ENCODE measurements at regions not wholly inside any gene's neighbourhood (a gene's known extent, or its start where the extent isn't known, plus 50 kb on each side); places are given as distances from the start of the nearest gene placed in this dataset.

GRCh38 chr20:50392138-50392866 is 117.9 kb upstream of the PTPN1 start:
- no peak for DNase-seq (ENCODE audit: low read depth)

- DNase-seq (ENCODE audit: low read depth) = no peak
These were observed 116.9 kb upstream of the PTPN1 start for GRCh38 chr20:50393242-50393641.

DNA sequence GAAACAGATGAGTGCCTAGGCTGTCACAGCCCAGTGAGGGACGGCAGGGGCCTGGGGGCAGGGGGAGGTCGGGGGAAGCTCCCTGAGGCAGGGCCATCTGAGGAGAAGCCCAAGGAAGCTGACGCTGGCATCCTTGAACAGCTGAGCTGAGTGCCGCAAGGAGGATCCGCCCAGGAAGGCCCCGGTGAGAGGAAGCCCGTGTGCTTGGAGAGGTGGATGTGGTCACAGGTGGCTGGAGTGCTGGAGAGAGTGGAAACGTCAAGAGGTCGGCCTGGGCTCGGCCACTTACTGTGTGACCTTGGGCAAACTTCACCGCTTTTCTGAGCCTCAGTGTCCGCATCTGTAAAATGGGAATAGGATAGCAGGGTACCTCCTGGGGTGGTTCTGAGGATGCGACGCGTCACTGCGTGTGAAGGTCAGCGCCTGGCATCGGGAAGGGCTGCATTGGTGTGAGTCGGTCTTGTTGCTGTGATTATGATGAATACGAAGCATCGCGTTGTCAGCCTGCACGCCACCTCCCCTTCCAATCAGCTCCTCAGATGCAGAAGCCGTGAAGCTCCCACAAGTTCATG is 116.1 kb upstream of the PTPN1 start:
- DNase-seq (ENCODE audit: low read depth) = no peak

DNA sequence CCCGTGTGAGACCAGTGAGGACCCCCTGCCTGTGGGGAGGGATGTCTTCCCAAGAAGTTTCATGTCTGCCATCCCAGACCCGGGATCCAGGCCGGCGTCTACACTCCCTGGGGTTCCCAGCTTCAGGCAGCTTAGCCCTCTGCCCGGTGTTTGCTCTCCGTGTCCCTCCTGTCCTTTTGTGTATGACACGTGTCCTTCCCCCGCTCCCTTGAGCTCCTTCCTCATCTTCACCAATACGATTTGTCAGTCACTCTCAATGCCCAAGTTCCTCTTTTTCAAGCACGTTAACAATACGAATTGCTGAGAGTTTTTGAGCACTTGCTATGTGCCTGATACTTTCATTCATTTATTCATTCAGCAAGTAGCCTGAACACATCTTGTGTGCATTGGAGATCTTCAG is 115.6 kb upstream of the PTPN1 start:
- no peak for DNase-seq (ENCODE audit: low read depth)

- no peak for DNase-seq (ENCODE audit: low read depth)
These were observed 114.9 kb upstream of the PTPN1 start for GRCh38 chr20:50395251-50395729.

GRCh38 chr20:50395914-50396488 is 114.2 kb upstream of the PTPN1 start:
- DNase-seq (ENCODE audit: low read depth) = no peak

DNA sequence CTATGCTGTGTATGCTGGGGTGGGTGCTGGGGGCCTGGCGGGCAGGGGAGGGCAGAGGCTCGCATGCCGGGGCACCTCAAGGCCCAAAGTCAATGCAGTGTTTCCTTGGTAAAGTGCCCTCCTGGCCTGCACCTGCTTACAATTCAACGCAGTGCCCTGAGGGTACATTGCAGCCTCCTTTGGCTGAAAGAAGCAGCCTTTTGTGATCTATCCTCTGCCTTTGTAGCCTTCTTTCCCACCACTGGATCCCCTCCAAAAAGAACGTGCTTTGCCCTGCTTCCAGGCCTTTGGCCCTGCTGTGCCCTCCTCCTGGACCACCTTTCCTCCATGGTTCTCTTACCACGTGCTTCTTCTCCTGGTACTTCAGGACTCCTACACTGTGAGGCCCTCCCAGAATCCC is 113.6 kb upstream of the PTPN1 start:
- DNase-seq (ENCODE audit: low read depth) = no peak

- DNase-seq (ENCODE audit: low read depth) = no peak
These were observed 113.1 kb upstream of the PTPN1 start for GRCh38 chr20:50397058-50397457.

DNA sequence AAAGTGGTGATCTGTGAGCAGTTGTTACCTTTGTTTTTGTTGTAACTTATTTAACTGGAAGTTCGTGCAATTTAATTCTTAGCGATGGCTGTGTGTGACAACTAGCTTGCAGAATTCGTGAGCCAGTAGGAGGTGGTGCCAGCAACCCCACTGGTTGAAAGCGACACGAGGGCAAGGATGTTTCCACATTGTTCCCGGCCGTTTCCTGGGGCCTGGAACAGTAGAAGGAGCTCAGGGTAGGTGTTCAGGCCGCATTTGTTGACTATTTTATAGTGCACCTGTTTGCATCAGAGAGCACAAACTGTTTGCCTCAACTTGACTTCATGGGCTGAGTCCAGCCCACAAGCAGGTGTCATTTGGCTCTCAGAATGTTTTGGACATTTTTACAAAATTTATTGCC is 112.1 kb upstream of the PTPN1 start:
- DNase-seq (ENCODE audit: low read depth) = no peak

DNA sequence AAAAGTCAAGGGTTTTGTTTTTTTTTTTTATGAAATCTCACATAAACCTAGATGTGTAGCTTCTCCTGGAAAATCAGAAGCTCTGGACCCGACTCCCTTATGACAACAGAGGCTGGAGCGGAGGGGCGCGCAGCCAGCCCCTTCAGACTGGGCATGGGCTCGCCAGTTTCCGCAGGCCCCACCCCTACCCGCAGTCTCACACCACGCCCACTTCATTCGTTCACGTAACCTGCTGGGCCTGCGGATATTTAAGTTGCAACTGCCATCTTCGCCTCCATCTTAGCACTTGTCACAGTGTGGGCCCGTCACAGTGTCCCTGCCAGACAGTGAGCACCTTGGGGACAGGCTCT is 111.7 kb upstream of the PTPN1 start:
- no peak for DNase-seq (ENCODE audit: low read depth)

- DNase-seq (ENCODE audit: low read depth) = no peak
These were observed 111.2 kb upstream of the PTPN1 start for GRCh38 chr20:50398821-50399554.

DNA sequence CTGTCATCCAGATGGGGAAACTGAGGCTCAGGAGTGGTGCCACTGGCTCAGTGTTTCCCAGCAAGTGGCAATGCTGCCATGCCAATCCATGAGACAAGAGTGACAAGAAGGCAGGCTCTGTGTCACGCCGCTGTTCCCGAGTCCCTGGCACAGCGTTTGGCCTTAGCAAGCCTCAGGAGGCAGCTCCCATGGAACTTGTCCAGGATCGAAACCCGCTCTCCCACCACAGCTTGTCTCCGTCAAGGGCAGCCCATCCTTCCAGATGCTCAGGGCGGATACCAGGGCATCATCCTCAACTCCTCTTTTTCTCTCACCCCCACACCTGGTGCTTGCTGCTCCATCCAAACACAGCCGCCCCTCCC is 110.6 kb upstream of the PTPN1 start:
- no peak for DNase-seq (ENCODE audit: low read depth)

DNA sequence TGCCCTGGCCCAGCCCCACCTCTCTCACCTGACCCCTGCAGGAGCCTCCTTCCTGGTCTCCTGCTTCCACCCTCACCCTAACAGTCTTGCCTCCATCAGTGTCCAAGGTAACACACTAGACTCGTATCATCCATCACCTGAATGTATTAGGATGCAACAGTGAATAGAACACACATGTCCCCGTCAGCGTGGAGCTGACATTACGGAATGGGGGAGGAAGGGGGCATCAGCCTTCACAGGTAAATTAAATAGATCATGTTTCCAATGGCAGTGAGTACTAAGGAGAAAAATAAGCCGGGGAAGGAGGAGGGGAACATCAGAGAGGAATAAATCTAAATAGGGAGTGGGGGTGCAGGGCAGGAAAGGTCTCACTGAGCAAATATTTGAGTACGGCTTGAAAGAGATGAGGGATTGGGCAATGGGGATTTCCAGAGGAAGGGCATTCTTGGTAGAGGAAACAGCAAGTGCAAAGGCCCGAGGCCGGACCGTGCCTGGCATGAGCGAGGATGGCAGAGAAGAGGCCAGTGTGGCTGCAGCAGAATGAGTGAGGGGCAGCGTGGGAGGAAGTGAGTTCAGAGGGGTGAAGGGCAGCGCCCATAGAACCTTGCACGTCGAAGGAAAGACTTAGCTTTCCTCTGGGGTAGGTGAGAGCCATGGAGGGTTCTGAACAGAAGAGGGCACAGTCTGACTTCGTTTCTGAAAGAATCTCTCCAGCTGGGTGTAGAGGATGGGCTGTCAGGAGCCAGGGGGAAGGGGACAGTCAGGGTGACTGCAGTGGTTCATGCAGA is 110.1 kb upstream of the PTPN1 start:
- DNase-seq (ENCODE audit: low read depth) = no peak

DNA sequence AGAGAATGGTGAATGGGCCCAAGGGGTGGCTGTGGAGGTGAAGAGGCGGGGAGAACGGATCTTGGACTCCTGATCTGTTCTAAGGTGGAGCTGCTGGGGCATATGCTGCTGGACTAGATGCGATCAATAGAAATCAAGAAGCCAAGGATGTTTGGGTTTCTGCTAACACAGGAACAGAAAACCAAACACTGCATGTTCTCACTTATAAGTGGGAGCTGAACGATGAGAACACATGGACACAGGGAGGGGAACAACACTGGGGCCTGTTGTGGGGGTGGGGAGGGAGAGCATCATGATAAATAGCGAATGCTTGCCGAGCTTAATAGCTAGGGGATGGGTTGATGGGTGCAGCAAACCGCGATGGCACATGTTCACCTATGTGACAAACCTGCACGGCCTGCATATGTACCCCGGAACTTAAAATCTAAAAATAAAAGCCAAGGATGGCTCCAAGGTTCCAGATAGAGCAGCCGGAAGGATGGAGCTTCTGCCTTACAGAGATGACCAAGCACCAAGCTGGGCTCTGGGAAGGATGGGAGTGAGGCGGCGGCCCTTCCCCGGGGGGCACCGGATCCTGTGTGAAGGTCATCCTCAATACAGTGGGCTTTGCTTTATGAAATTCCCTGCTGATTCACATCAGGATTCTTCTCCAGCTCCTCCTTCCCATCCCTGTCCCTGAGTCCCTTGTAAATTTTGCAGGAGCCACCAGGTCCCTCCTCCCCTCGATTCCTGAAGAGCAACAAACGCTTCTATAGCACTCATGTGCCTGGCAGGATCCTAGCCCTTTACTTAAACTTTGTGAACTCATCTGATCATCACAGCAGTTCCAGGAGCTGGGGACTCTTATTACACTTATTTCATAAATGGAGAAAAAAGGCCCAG is 109.2 kb upstream of the PTPN1 start:
- DNase-seq (ENCODE audit: low read depth) = no peak

DNA sequence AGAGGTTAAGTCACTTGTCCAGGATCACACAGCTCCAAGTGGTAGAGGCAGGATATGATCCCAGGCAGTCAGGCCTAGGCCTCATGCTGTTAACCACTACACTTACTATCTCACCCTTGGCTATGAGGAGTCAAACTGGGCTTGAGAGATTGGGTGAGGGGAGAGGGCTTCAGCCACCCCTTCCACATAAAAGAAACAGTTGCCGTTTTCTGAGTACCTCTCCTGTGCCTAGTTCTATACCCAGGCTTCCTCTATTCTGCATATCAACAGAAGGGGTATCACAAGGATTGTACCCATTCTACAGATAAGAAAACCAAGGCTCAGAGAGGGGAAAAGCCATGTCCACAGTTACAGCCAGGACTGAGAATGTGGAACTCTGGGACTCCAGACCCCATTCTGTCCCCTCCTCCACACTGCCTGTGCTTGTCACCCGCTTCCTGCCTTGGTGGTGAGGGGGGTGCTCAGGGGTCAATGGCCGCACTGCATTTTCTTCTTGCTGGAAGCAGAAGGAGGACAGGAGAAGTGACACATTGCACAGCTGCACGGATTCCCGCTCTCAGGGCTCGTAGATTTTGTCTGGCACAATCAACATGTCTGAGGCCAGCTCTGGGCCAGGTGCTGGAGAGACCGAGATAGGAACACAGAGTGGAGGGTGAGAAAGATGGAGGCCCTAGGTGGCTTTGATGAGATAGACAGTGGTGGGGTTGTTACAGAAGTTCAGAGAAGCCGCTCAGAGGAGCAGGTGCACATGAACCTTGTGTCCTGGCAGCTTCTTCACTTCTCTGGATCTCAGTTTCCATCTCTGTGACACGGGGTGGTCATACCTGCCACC is 108.4 kb upstream of the PTPN1 start:
- no peak for DNase-seq (ENCODE audit: low read depth)

DNA sequence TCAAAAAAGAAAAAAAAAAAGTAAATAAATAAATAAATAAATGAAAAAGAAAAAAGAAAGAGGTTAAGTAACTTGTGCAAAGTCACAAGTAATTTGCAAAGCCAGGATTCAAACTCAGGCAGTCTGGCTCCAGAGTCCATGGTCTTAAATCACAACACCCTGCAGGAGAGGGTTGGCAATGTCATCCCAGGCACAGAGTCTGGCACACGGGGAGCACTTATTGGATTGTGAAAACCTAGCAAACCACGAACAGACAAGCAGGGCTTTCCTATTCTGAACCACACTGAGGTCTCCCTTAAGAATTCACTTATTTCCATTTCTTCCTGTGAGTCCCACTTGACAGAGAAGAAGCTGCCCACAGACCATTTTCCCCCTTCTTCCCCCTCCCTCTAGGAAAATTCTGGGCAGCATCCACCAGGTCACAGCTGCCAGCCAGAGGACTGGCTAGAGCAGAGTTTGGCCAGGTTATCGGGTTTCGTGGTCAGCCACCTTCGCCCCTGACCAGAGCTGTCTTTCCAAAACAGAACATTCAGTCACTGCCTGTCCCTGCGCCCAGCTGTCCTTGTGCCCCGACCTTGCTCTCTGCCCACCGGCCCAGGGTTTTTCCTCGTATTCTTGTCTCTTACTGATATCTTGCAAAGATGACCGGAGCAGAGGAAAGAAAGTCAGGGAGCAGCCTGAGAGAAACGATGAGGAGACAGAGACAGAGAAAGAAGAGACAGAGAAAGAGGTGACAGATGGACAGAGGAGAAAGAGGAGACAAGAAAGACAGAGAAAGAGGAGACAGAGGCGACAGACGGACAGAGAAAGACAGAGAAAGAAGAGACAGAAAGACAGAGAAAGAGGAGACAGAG is 106.4 kb upstream of the PTPN1 start:
- DNase-seq (ENCODE audit: low read depth) = no peak

GRCh38 chr20:50404419-50405234 is 105.6 kb upstream of the PTPN1 start:
- DNase-seq (ENCODE audit: low read depth) = no peak

DNA sequence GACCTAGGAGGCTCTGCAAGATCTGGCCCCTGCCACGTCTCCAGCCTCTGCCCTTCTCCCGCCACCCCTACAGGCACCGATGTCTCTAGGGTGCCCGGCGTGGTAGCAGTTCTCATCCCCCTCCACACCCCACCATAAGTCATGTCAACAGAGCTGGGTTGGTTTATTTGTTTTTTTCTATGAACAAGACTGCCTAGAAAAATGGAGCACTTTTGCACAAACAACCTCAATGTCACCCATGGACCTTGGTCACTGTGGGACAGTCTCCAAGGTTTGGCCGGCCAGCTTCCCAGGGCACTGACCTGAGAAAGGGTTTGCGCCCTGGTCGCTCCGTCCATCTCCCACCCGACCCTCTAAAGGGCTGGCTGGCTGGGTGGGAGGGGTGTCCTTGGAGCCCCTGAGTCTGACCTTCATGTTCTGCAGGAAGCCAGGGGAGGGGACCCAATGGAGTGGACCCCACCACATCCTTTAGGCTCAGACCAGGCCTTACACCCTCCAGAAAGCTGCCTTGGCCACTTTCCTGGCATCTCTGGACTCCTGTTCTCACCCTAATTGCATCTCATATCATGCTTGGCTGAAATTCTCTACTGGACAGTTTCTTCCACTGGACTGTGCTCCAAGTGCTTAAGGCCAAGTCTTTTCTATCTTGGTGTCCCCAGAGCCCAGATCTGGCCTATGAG is 104.8 kb upstream of the PTPN1 start:
- no peak for DNase-seq (ENCODE audit: low read depth)
